ENCODE measurements at regions not wholly inside any gene's neighbourhood (a gene's known extent, or its start where the extent isn't known, plus 50 kb on each side); places are given as distances from the start of the nearest gene placed in this dataset.

DNA sequence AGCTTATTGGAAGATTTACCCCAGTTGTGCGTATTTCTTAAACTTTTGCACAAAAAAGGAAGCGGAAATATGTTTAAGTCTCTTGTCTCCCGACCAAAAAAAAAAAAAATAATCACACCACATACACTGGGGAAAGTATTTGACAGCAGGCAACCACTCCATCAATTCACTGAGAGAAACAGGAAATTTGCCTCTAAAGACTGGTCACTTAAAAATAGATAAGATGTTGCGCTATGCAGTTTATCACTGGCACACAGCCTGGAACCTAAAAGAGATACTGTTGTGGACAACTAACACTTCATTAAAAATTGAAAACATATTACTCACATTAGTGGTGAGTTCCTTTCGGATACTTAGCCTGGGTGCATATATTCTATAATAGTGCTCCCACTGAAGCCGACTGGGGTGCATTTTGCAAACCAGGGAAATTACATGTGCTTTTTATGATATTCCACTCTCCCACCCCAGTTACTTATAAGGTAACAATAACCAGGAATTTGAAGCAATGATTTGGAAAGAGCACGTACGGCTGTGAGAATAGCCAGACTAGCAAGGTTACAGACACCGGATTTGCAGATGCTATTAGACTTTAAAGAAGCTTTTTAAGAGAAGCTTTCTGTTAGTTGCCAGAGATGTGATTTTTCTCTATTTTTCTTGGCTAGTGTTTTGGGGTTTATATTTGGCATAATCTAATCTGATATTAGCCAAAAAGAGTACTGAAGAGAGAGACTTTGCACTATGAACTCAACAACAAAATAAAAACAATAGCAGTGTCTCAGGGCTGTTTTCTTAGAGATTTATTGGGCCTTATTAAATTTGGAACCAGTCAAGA, 311.5 kb downstream of the NOVA1 start:
- Histone ChIP-seq H3K36me3 (ENCODE audit: control insufficient read depth, insufficient read depth, low read length) (no peaks in the 10 kb centered on the region), H4K20me1 (replicated peaks; ENCODE audit: control insufficient read depth, insufficient read depth, low read length) (no peaks in the 10 kb centered on the region), H3K4me2 (ENCODE audit: insufficient read depth, low read length) (no peak overlapping the region), H2AFZ (ENCODE audit: low read depth, low read length) (peak overlapping the region; percentile 55; the same call in 1 of the 2 replicates), H3K27me3 (ENCODE audit: control insufficient read depth in 2 of 2, insufficient read depth in 2 of 2, low read length in 2 of 2) (no peaks in the 10 kb centered on the region), H3K9me1 (ENCODE audit: control insufficient read depth, insufficient read depth, low read length) (no peaks in the 10 kb centered on the region), H3K4me3 (no peak overlapping the region), H3K4me1 (replicated peaks in 1 of 2; ENCODE audit: control insufficient read depth in 2 of 2, insufficient read depth in 2 of 2, low read length in 2 of 2) (peaks cover 0 to 6% of the 10 kb centered on the region in 2 experiments; a peak in 3 of 5 replicates), H3K79me2 (ENCODE audit: control insufficient read depth, insufficient read depth, low read length) (no peaks in the 10 kb centered on the region), H3K9me3 (replicated peaks; ENCODE audit: control insufficient read depth, insufficient read depth, low read depth, low read length) (no peaks in the 10 kb centered on the region), H3K27ac (ENCODE audit: extremely low read depth, low read depth, low read length) (no peak overlapping the region), H3K9ac (ENCODE audit: insufficient read depth in 1 of 2, low read depth in 2 of 2, low read length in 2 of 2) (no peak overlapping the region)
- in situ Hi-C loops (cut with MboI) (no loop called here), intact Hi-C loops (cut with micrococcal nuclease) (no loop called here)
- DNase-seq (ENCODE audit: extremely low read depth in 1 of 4, low spot score in 3 of 4) (no peak), FAIRE-seq (no peak), ATAC-seq (peak; percentile 47)
- ChIA-PET CTCF (ENCODE audit: low intra/inter-chr PET ratio) (no interaction called here), POLR2A (no interaction called here)
- WGBS (ENCODE audit: insufficient coverage, low coverage, missing lambda C conversion rate): 8% methylated on average over 8 of the region's 9 CpGs
- no TSS peak for BruUV-seq (replicated peaks)
- TF ChIP-seq RCOR1 (IDR thresholded peaks at IDR 0.05; ENCODE audit: borderline replicate concordance in 1 of 2, low read depth in 2 of 2, low read length in 2 of 2): no peak
- TF ChIP-seq, protein P1, sequence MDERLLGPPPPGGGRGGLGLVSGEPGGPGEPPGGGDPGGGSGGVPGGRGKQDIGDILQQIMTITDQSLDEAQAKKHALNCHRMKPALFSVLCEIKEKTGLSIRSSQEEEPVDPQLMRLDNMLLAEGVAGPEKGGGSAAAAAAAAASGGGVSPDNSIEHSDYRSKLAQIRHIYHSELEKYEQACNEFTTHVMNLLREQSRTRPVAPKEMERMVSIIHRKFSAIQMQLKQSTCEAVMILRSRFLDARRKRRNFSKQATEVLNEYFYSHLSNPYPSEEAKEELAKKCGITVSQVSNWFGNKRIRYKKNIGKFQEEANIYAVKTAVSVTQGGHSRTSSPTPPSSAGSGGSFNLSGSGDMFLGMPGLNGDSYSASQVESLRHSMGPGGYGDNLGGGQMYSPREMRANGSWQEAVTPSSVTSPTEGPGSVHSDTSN (CRISPR knock-in tag; IDR thresholded peaks at IDR 0.05; ENCODE audit: low read depth): no peak
- TF ChIP-seq, protein P1 (tag; conservative IDR thresholded peaks at IDR 0.05; ENCODE audit: low read depth): peak; percentile 37; the same call in 1 of the 2 replicates
- TF ChIP-seq, protein P2, sequence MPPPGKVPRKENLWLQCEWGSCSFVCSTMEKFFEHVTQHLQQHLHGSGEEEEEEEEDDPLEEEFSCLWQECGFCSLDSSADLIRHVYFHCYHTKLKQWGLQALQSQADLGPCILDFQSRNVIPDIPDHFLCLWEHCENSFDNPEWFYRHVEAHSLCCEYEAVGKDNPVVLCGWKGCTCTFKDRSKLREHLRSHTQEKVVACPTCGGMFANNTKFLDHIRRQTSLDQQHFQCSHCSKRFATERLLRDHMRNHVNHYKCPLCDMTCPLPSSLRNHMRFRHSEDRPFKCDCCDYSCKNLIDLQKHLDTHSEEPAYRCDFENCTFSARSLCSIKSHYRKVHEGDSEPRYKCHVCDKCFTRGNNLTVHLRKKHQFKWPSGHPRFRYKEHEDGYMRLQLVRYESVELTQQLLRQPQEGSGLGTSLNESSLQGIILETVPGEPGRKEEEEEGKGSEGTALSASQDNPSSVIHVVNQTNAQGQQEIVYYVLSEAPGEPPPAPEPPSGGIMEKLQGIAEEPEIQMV (tag; conservative IDR thresholded peaks at IDR 0.05; ENCODE audit: low read depth): no peak
- no peak for TF ChIP-seq TSHZ1 (CRISPR knock-in tag; IDR thresholded peaks at IDR 0.05)
- no peak for TF ChIP-seq ZC3H4 (CRISPR knock-in tag; IDR thresholded peaks at IDR 0.05; ENCODE audit: borderline replicate concordance)
- no peak for TF ChIP-seq NONO (IDR thresholded peaks at IDR 0.05; ENCODE audit: low read depth in 2 of 2, low read length in 1 of 2)
- TF ChIP-seq ZNF41 (CRISPR knock-in tag; conservative IDR thresholded peaks at IDR 0.05): no peak
- no peak for TF ChIP-seq SMAD4 (CRISPR knock-in tag; conservative IDR thresholded peaks at IDR 0.05)
- TF ChIP-seq HMGN3 (IDR thresholded peaks at IDR 0.05; ENCODE audit: borderline replicate concordance, extremely low read depth, insufficient read length, low read depth, low read length): no peak
- TF ChIP-seq CBFA2T3 (IDR thresholded peaks at IDR 0.05): peak; percentile 26; the same call in 1 of the 2 replicates

All from K562 (cell line).